Amniotic stem cell (primary cell): ENCODE measurements at regions not wholly inside any gene's neighbourhood (a gene's known extent, or its start where the extent isn't known, plus 50 kb on each side); places are given as distances from the start of the nearest gene placed in this dataset.

Experiments used
- DNase-seq: peaks from one replicate; lab custom pipeline; 2025; lab: John Stamatoyannopoulos, UW

DNA sequence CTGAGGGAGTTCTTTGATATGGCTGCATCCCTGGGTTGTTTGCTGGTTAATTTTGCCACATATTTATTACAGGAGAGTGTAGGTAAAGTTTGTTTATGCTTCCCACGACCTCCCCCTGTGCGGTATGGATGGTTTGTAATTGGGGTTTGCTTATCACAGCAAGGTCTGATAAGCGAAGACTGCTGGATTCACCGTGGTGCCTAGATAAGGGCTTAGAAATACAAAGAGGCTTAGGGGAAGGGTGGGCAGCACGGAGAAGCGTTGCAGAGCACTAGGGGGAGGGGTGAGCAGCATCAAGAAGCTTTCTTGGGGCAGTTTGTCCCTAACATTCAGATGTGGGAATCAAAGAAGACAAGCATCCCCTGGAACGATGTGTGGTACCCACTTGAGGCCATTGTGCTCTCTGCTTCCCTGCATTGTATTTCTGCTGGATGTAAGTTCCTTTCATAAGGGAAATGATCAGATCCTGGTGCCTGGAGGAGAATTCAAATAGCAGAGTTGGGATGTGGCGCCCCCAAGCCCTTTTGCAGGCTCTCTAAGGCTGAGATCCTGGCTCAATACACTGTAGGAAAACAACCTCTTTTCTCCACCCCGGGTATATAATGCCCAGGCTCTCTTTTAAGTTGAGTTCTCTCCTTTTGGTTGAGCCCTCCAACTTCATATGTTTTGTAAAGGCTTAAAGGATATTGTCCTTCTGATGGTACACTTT lies 598.1 kb upstream of the ADGRL4 start:
- no peak for DNase-seq

DNA sequence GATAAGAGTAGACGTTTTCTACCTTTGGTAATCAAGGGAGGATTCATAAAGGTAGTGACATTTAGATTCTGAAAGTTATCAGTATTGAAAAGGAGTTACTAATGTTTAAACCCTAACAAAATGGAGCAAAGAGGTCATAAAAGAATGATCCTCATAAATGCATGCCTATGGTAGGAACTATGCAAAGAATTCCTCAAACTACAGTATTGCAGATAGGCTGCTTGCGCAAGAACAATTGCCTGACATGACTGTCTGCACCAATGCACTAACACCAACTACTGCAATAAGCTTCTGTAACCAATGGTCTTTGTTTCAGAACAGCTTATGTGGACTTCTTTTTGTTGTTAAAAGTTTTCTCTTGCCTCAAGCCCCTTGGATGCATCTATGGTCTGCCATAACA lies 597.3 kb upstream of the ADGRL4 start:
- peak; percentile 28 for DNase-seq

DNA sequence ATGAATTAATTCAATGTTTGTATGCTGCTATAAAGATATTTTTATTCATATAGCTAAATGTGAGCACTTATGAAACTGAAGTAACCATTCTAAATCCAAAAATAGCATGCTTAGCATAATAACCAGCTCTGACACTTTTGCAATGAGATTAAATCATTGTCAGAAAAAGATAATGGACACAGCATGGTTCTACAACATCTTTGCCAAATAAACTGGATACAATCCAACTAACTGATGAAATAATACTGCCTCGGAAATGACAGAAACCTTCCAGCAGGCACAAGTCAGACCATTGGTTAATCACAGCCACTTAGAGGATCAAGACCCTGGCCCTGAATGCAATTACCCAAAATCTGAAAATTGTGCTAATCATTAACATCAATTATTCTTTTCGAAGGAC lies 592.7 kb upstream of the ADGRL4 start:
- no peak for DNase-seq

DNA sequence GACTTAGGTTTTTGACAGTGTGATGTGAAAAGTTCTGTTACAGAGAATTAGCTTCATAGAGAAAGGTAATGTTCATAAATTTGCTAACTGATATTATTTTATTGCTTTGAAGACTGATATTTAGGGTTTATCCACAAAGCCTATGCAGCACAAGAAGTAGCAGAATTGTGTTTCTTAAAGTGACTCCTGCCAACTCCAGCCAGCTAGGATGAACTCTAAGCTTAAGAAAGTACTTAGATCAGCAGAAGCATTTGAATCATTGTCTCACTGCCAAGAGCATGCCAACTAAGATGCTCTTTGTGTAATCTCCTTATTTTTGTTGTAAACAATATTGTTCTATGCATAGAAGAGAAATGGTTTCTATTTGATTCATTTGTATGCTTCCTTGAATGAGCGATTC lies 589.4 kb upstream of the ADGRL4 start:
- no peak for DNase-seq

DNA sequence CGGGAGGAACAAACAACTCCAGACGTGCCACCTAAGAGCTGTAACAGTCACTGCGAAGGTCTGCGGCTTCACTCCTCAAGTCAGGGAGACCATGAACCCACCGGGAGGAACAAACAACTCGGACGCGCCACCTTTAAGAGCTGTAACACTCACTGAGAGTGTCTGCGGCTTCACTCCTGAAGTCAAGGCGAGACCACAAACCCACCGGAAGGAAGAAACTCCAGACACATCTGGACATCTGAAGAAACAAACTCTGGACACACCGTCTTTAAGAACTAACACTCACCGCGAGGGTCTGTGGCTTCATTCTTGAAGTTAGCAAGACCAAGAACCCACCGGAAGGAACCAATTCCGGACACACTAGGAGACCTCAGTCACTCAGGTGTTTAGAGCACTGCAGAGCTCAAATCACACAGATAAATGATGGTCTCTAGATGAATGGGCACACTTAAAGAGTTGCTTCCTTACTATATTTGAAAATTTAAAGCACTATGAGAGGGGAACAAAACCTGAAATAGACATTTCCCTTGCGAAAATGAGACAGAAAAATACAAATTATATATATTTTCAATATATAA lies 587.7 kb upstream of the ADGRL4 start:
- DNase-seq: no peak

DNA sequence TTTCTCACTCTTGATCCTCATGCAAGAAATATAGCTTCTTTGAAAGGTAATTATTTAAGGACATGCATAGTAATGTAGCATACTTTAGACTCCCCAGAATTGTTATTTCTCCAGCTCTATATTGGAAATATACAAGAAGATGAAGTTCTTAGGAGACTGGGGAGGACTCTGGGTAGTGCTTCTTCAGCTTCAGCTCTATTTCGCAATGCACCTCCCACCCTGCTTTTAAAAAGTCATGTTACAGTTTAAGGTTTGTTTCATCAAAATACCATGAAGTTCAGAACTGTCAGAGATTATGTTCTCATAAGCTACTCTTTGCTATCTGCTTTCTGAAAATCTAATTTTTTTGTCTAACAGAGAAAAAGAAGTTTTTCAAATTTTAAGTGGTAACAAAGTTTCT lies 586.2 kb upstream of the ADGRL4 start:
- no peak for DNase-seq

DNA sequence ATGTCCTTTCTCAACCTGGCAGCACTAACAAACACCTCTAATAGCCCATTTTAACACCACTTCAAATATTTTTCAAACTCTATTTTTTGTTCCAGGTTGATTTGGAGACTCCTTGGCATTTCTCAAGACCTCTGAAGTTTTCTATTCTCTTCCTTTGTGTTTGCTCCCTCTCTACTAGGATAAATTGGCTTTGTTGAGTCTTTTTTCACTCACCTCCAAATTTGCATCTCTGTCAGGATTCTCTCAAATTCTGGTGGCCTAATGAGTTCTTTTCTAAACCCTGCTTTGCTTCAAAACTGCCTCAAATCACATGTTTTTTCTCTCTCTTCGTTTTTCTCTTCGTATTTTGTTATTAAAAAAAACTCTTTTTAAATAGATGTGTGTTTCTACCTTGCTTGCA lies 582.2 kb upstream of the ADGRL4 start:
- no peak for DNase-seq

DNA sequence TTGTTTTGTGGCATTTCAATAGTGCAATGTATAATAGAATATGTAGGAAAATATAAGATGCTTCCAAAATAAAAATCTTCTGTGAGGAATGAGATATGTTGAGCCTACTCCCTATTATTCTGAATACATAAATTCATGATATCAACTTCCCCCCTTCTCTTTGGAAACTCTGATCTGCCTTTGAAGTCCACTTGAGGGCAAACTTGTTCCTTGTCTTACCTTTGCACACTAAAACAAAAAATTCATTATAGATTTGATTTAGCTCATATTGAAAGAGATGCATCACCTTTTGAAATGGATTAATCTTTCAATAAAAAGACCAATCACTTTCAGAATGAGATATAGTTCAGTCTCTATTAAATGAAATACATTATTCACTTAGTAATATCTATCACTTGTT lies 580.7 kb upstream of the ADGRL4 start:
- DNase-seq: no peak

DNA sequence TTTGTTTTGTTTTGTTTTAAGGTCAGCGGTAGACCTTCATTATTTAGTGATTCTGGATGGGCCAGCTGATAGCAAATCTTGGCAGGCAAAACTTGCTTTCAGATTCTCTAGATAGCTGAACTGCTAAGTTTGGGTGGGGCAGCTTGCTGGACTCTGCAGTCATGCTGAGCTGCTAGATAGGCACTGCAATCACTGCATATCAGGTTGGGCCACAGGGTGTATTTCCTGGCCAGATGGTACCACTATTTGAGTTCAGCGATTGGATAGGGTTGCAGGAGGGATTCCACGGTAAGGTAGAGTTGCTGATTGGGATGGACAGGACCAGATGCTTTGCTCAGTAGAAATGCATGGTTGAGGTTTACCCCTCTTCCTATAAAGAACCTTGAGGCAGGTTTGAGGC lies 579.3 kb upstream of the ADGRL4 start:
- DNase-seq: no peak

DNA sequence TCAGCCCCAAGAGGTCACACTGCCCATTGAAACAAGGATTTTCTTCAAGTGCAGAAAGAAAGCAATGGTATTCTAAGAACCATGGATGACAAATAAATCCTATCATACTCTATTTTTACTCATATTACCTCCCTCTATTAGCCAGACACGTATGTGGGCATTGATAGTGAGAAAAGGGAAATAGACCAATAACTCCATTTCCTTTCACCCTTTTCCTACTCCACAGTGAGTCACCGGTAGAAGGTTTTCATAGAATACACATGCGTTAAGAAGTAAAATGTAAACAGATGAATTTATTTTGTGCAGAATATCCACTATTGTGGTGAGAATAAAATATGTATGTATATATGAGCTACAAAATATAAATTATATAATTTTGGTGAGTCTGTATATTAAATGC lies 568.9 kb upstream of the ADGRL4 start:
- no peak for DNase-seq

DNA sequence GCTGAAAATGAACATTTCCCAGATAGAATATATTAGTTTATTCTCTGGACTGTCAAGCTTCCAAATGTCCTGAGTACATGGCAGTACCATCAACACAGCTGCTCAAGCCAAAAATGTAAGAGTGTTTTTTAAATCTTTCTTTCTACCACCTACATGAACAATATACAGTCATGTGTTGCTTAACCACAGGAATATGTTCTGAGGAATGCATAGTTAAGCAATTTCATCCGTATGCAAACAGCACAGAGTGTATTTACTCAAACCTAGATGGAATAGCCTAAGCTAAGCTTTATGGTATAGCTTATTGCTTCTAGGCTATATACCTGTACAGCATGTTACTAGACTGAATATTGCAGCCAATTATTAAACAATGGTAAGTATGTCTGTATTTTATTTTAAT lies 561.9 kb upstream of the ADGRL4 start:
- DNase-seq: no peak

DNA sequence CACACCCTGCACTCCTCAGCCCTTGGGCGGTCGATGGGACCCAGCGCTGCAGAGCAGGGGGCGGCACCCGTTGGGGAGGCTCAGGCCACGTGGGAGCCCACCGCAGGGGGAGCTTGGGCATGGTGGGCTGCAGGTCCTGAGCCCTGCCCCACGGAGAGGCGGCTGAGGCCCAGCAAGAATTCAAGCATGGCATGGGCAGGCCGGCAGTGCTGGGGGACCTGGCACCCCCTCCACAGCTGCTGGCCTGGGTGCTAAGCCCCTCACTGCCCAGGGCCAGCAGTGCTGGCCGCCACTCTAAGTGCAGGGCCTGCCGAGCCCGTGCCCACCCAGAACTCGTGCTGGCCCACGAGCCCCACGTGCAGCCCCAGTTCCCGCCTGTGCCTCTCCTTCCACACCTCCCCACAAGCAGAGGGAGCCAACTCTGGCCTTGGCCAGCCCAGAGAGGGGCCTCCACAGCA lies 555.0 kb upstream of the ADGRL4 start:
- no peak for DNase-seq

DNA sequence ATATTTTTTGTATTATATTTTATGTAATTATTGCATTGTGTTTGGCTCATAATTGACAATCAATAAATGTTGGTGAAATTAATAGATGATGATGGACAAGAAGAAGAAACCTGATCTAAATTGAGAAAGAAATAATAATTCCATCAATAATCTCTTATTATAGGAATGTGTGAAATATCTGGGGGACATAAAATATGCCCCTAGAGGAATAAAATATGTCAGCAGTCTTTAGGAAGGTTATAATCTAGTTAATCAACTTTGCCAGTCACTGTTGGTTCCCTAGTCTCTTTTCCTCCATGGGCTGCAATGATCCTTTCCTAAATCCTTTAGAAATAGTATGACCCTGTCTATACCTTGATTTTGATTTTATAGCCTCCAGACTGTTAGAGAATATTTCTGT lies 549.7 kb upstream of the ADGRL4 start:
- no peak for DNase-seq

DNA sequence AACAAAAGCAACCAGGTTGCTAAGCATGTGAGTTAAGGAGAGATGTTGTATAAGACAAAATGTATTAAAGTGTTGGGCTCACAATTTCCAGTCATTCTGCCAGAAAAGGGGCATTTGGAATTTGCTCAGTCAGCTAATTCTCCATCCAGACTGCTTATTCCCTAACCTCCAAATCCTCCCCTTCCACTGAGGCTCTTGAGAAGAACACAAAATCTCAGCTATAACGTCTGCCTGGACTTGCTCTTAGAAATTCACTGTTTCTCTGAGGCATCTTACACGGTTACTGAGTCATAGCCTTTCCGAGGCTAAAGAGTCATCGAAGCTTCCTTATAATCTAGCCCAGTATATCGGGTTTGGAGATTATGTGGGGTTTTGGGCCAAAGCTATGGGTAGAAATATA lies 548.2 kb upstream of the ADGRL4 start:
- no peak for DNase-seq

DNA sequence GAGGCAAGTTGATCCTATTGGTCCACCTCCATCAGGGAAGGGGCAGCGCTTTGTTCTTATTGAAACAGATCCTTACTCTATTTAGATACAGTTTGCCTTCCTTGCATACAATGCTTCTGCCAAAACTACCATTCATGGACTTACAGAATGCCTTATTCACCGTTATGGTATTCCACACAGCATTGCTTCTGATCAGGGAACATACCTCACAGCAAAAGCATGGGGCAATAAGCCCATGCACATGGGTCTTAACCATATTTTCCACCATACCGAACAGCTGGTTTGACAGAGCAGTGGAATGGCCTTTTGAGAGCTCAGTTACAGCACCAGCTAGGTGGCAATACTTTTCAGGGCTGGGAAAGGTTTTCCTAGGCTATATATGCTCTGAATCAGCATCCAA lies 544.8 kb upstream of the ADGRL4 start:
- no peak for DNase-seq

DNA sequence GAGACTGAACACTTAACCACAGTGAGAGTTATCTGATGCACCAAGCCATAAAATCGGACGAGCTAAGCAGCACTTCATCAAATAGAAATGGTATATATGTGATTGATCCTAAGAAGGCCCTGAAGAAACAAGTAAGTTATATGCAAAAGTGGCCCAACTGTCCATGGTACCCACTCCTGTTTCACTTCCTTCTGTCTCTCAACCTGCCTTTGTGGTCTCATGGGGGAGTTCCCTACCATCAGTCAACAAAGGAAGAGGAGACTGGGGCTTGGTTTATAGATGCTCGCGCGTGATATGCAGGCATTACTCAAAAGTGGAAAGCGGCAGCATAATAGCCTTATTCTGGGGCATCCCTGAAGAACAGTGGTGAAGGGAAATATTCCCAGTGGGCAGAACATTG lies 543.9 kb upstream of the ADGRL4 start:
- no peak for DNase-seq

DNA sequence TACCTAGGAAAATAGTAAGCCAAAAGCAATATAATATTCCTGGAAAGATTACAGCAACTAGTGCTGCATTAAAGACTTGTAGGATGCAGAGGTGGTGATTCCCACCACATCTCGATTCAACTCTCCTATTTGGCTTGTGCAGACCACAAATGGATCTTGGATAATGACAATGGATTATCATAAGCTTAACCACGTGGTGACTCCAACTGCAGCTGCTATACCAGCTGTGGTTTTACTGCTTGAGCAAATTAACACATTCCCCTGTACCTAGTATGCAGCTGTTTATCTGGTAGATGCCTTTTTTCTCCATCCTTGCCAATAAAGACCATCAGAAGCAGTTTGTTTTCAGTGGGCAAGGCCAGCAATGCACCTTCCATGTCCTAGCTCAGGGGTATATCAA lies 542.7 kb upstream of the ADGRL4 start:
- no peak for DNase-seq

DNA sequence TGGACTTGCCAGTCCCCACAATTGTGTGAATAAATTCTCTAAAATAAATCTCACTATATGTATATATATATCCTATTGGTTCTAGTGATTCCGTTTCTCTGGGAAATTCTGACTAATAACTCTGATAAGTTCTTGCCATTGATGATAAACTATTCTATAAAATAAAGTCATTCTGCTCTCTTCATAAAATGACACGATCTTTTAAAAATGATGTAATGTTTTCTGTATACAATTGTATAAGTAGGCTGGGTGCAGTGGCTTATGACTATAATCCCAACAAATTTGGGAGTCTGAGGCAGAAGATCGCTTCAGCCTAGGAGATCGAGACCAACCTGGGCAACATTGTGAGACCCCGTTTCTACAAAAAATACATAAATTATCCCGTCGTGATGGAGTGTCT lies 541.0 kb upstream of the ADGRL4 start:
- DNase-seq: no peak

DNA sequence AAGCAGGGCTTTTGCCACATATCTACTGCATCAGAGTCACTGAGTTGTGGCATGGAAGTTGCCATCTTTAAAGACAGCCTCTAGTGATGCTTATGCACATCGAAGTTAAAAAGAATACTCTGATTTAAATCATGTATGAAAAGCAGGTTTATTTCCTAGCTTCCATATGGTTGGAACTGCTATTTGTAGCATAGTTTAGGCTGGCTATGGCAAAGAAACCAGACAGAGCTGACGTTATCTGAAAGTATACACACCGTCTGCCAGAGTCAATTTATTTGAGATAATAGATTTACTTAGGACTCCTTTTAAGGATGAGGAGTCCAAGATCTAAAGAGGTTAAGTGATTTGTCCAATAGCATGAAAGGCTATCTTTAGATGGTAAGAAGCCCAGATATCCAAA lies 536.9 kb upstream of the ADGRL4 start:
- DNase-seq: no peak

DNA sequence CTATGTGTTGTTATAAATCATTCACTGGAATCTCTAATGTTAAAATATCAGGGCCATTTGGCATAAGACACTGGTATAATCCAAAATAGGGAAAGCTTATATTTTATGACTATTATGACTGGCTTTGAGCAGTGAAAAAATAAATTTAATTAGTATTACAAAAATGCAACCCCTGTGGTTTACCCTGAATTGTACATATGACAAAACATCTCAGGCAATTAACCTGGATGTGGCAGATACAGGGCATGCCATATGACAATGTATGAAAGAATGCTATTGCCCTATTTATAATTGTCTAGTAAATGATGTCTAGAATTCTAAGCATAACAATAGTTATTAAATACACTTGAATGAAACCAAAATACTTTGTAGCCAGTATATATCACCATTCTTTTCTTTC lies 532.5 kb upstream of the ADGRL4 start:
- no peak for DNase-seq

DNA sequence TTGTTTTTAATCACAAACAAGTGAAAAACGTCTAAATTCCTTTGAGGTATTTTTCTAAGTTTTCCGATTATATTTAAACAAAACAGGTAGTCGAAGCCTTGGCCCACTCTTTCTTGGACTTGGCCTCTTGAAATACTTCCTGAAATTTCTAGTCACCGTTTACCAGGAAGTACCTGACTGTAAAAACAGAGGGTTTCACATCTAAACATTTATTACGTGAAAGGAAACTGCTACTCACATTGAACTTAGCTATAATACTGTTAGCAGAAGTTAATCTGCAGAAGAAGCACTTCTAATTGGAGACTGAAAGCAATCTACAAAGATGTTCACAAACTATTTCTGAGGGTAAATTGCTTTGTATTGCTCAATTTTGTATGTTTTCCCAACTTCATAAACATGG lies 526.0 kb upstream of the ADGRL4 start:
- no peak for DNase-seq

DNA sequence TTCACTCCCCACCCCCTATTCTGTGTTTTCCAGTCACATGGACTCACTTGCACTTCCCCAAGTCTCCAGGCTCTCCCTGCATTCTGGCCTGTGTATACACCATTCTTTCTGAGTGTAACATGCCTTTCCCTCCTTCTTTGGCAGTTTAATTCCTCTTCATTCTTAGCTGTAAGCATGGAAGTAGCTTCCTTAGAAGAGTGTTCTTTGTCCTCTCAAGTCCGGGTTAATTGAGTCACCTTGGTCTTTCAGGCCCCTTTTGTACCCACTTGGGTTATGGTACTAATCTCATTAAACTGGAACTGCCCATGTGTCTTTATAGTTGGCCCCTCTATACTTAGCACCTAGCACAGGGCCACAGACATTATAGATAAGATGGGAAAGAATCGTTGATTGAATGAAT lies 525.3 kb upstream of the ADGRL4 start:
- DNase-seq: no peak

DNA sequence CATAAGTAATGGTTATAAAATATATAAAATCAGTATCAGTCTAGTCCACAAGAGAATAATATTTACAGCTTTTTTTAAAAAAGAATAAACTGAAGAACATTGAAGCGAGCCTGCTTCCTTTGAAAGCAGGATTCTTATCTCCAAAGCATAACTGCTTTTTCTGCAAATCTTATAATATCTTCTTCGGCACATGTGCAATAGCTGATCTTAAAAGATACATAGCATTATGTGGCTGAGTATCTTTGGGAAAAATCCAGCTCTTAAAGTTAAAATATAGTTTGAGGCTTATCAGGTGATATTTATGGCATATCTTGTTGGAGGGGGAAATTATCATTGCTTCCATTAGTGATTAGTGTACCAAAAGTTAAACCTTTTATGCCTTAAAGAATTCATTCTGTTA lies 523.9 kb upstream of the ADGRL4 start:
- DNase-seq: no peak

DNA sequence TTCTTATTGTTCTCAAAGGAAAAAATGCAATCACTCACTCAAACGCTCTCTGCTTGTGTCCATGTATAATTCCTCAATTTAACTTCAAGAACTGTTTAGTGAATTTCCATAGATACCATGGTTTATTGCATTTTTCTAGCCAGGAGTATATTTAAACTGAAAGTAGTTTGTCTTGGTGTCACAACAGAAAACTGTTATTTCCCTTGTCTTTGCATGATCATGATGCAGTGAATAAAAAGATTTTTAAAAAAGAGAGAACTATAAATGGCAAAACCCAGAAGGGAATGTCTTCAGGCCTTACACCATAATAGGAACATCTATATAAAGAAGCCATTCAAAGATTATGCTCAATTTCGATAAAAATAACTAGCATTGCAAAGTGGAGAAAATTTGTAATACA lies 523.5 kb upstream of the ADGRL4 start:
- DNase-seq: no peak
